SK-N-SH (cell line): ENCODE measurements at regions not wholly inside any gene's neighbourhood (a gene's known extent, or its start where the extent isn't known, plus 50 kb on each side); places are given as distances from the start of the nearest gene placed in this dataset.

Source experiments
- CTCF ChIA-PET: fragments of 300-600, 350-600 bp; formaldehyde crosslinking; extraction: SDS; loops from one replicate; lab custom pipeline; 2021; lab: Yijun Ruan, JAX
- POLR2A ChIA-PET: fragments of 350-600 bp; sonication (Branson Sonifier 250); formaldehyde crosslinking; extraction: SDS; loops from one replicate; lab custom pipeline; 2020; ENCODE audit warnings: antibody characterized with exemption, inconsistent platforms; lab: Yijun Ruan, JAX
- DNase-seq: peaks from one replicate; pipeline ENCODE4 v3.0.0; 2012
- H2AFZ ChIP-seq: fragments of 200-600 bp; sonication (generic); 2 replicates; pipeline ENCODE4 v1.8.1; 2016; ENCODE audit warnings: antibody characterized with exemption, mild to moderate bottlenecking, low read depth
- H3F3A ChIP-seq: fragments of 200-600 bp; sonication (generic); replicated peaks from 2 replicates; pipeline ENCODE3; 2016; ENCODE audit warnings: antibody characterized with exemption, mild to moderate bottlenecking; ENCODE audit not compliant: insufficient read depth
- H3K27ac ChIP-seq, 2 experiments: fragments of 200-500 bp in 1 of 2; fragments of 200-600 bp in 1 of 2; sonication (Bioruptor generic) in 1 of 2; sonication (generic), shearing (Covaris generic) in 1 of 2; 2 replicates each; pipeline versions ENCODE4 v1.5.1 to v1.6.1; 2014 to 2016; ENCODE audit warnings: low read depth in 2 of 2, inconsistent platforms in 1 of 2, low read length in 1 of 2, mild to moderate bottlenecking in 1 of 2, mixed read lengths in 1 of 2
- H3K27me3 ChIP-seq: fragments of 200-600 bp; sonication (generic), shearing (Covaris generic); 2 replicates; pipeline ENCODE4 v1.6.1; 2016; ENCODE audit warnings: mixed run types; ENCODE audit not compliant: insufficient read depth
- H3K36me3 ChIP-seq, 2 experiments: fragments of 200-500 bp in 1 of 2; fragments of 200-600 bp in 1 of 2; sonication (Bioruptor generic) in 1 of 2; sonication (generic) in 1 of 2; replicated peaks in 1 of 2; 2 replicates each; pipeline versions ENCODE3 to v1.5.1; 2014 to 2016; ENCODE audit warnings: low read length in 1 of 2, mild to moderate bottlenecking in 1 of 2; ENCODE audit not compliant: insufficient read depth in 2 of 2, control insufficient read depth in 1 of 2
- H3K4me1 ChIP-seq, 2 experiments: fragments of 200-500 bp in 1 of 2; fragments of 200-600 bp in 1 of 2; sonication (Bioruptor generic) in 1 of 2; sonication (generic), shearing (Covaris generic) in 1 of 2; 2 replicates each; pipeline versions ENCODE4 v1.5.1 to v1.6.1; 2014 to 2016; ENCODE audit warnings: low read depth in 1 of 2, low read length in 1 of 2, mixed run types in 1 of 2; ENCODE audit not compliant: insufficient read depth in 2 of 2, control insufficient read depth in 1 of 2
- H3K4me2 ChIP-seq: fragments of 200-600 bp; sonication (generic), shearing (Covaris generic); 2 replicates; pipeline ENCODE4 v1.6.1; 2017; ENCODE audit warnings: mixed run types
- H3K4me3 ChIP-seq, 2 experiments: fragments of 200-500 bp in 1 of 2; fragments of 200-600 bp in 1 of 2; sonication (Bioruptor generic) in 1 of 2; sonication (generic), shearing (Covaris generic) in 1 of 2; 2 replicates each; pipeline versions ENCODE4 v1.5.1 to v1.8.1; 2014 to 2016; ENCODE audit warnings: low read depth in 2 of 2, inconsistent platforms in 1 of 2, low read length in 1 of 2, mild to moderate bottlenecking in 1 of 2, mixed read lengths in 1 of 2, moderate library complexity in 1 of 2
- H3K79me2 ChIP-seq: fragments of 200-600 bp; sonication (generic); 2 replicates; pipeline ENCODE4 v1.8.1; 2017; ENCODE audit warnings: mild to moderate bottlenecking; ENCODE audit not compliant: insufficient read depth
- H3K9ac ChIP-seq: fragments of 200-600 bp; sonication (generic); 2 replicates; pipeline ENCODE4 v1.6.1; 2017; ENCODE audit warnings: mixed run types
- H3K9me2 ChIP-seq: fragments of 200-600 bp; sonication (generic); 2 replicates; pipeline ENCODE4 v1.6.1; 2017; ENCODE audit warnings: mixed run types
- H3K9me3 ChIP-seq: fragments of 200-600 bp; sonication (generic); 2 replicates; pipeline ENCODE4 v1.6.1; 2017; ENCODE audit warnings: mixed run types, mild to moderate bottlenecking, moderate library complexity
- H4K20me1 ChIP-seq: fragments of 200-600 bp; sonication (generic); 2 replicates; pipeline ENCODE4 v1.6.1; 2017; ENCODE audit warnings: mild to moderate bottlenecking, mixed run types; ENCODE audit not compliant: insufficient read depth
- CHD2 ChIP-seq: fragments of 150-350 bp; IDR thresholded peaks from 2 replicates; pipeline ENCODE4 v1.6.1; 2018; ENCODE audit warnings: low read length; ENCODE audit not compliant: partially characterized antibody
- CTCF ChIP-seq: fragments of 200-600 bp; sonication (generic); IDR thresholded peaks from 2 replicates; pipeline ENCODE4 v1.6.1; 2017; ENCODE audit warnings: antibody characterized with exemption, mild to moderate bottlenecking, moderate library complexity
- ELF1 ChIP-seq: IDR thresholded peaks from 2 replicates; pipeline ENCODE4 v1.4.0; 2012
- EZH2phosphoT487 ChIP-seq: fragments of 200-600 bp; sonication (generic); IDR thresholded peaks from 2 replicates; pipeline ENCODE4 v1.6.1; 2017; ENCODE audit warnings: low read depth, mixed run types, mild to moderate bottlenecking, antibody characterized with exemption, moderate library complexity, borderline replicate concordance
- FOSL2 ChIP-seq: IDR thresholded peaks from 2 replicates; pipeline ENCODE4 v1.4.0; 2012; ENCODE audit warnings: low read depth, mild to moderate bottlenecking, moderate library complexity, borderline replicate concordance
- FOXJ3 ChIP-seq: sonication (generic); formaldehyde crosslinking; IDR thresholded peaks from 2 replicates; pipeline ENCODE4 v1.5.1; 2020; ENCODE audit warnings: mild to moderate bottlenecking, missing genetic modification reagents
- MAX ChIP-seq: IDR thresholded peaks from 2 replicates; pipeline ENCODE4 v1.4.0; 2012; ENCODE audit warnings: low read depth
- MXI1 ChIP-seq: IDR thresholded peaks from 2 replicates; pipeline ENCODE4 v1.6.1; 2012; ENCODE audit warnings: mild to moderate bottlenecking, low read depth, low read length, improper control_type of control experiment
- NFIC ChIP-seq: IDR thresholded peaks from 2 replicates; pipeline ENCODE4 v1.4.0; 2012; ENCODE audit warnings: borderline replicate concordance
- NRF1 ChIP-seq: IDR thresholded peaks from 2 replicates; pipeline ENCODE4 v1.6.1; 2012; ENCODE audit warnings: low read depth, mild to moderate bottlenecking, low read length
- POLR2AphosphoS5 ChIP-seq: IDR thresholded peaks from 2 replicates; pipeline ENCODE4 v1.6.1; 2012; ENCODE audit warnings: low read depth, low read length
- SIN3A ChIP-seq: IDR thresholded peaks from 2 replicates; pipeline ENCODE4 v1.6.1; 2012; ENCODE audit warnings: low read depth, mild to moderate bottlenecking, low read length, moderate library complexity, borderline replicate concordance
- TAF1 ChIP-seq: IDR thresholded peaks from 2 replicates; pipeline ENCODE4 v1.6.1; 2012; ENCODE audit warnings: low read depth, mild to moderate bottlenecking, low read length, moderate library complexity, borderline replicate concordance
- USF1 ChIP-seq: IDR thresholded peaks from 2 replicates; pipeline ENCODE4 v1.4.0; 2012; ENCODE audit warnings: low read depth, borderline replicate concordance
- USF2 ChIP-seq: fragments of 150-350 bp; IDR thresholded peaks from 2 replicates; pipeline ENCODE4 v1.6.1; 2017; ENCODE audit warnings: antibody characterized with exemption, low read length, low read depth, borderline replicate concordance
- ZBTB33 ChIP-seq: IDR thresholded peaks from 2 replicates; pipeline ENCODE4 v1.4.0; 2012; ENCODE audit warnings: low read depth, borderline replicate concordance
- WGBS: methylation state at CpG from one replicate; pipeline ENCODE4 v1.1.6; 2017; ENCODE audit warnings: low lambda C conversion rate; 5-methylcytosine and 5-hydroxymethylcytosine counted together

- no peak for DNase-seq
- Histone ChIP-seq H2AFZ (no peak overlapping the region), H3K79me2 (no peaks in the 10 kb centered on the region), H3K4me2 (no peak overlapping the region), H4K20me1 (no peaks in the 10 kb centered on the region), H3K27ac (no peak overlapping the region), H3K4me1 (peaks cover 0 to 10% of the 10 kb centered on the region in 2 experiments; a peak in 1 of 4 replicates), H3F3A (no peaks in the 10 kb centered on the region), H3K9ac (no peak overlapping the region), H3K27me3 (no peaks in the 10 kb centered on the region), H3K9me3 (no peaks in the 10 kb centered on the region), H3K9me2 (no peaks in the 10 kb centered on the region), H3K4me3 (no peak overlapping the region), H3K36me3 (no peaks in the 10 kb centered on the region)
- TF ChIP-seq SIN3A (no peak), EZH2phosphoT487 (no peak), TAF1 (no peak), FOSL2 (no peak), NRF1 (no peak), MXI1 (no peak), USF2 (no peak), MAX (no peak), ELF1 (no peak), POLR2AphosphoS5 (no peak), ZBTB33 (no peak), CHD2 (no peak), USF1 (no peak), NFIC (no peak), FOXJ3 (no peak), CTCF (no peak)
- POLR2A ChIA-PET = no interaction called here
- CTCF ChIA-PET = interaction anchor here (0.8 to 2.3 kb wide), 12 partner anchors 13 to 430 kb away, joined by 3 to 33 read pairs (median 4); no protein-coding TSS in a partner anchor
- 80% methylated on average over 1 of the region's 12 CpGs for WGBS
These were observed 193.1 kb downstream of the IGLL1 start for GRCh38 chr22:23386822-23387580.
